Activated CD8-positive, alpha-beta T cell treated with anti-CD3 and anti-CD28 coated beads for 36 hours (primary cell): ENCODE measurements at regions not wholly inside any gene's neighbourhood (a gene's known extent, or its start where the extent isn't known, plus 50 kb on each side); places are given as distances from the start of the nearest gene placed in this dataset.
A peak's percentile ranks its signal among the peaks of the same experiment; 100 is the strongest.

Source experiments
- ATAC-seq: fragments of 200-7000 bp; cut with Tn5 transposase; one replicate; pipeline ENCODE4 v1.10.0; 2021; ENCODE audit warnings: mild to moderate bottlenecking, moderate library complexity
- CTCF ChIA-PET: fragments of 350-600 bp; sonication (Branson Sonifier 250); formaldehyde crosslinking; loops from one replicate; lab custom pipeline; 2021; ENCODE audit warnings: antibody characterized with exemption; lab: Charles Lee
- POLR2A ChIA-PET: fragments of 350-600 bp; sonication (Branson Sonifier 250); formaldehyde crosslinking; loops from one replicate; lab custom pipeline; 2021; ENCODE audit warnings: antibody characterized with exemption; lab: Charles Lee
- DNase-seq: peaks from one replicate; pipeline ENCODE4 v3.0.0-alpha.2; 2020
- H3K27ac Mint-ChIP-seq: one replicate; pipeline ENCODE4 v1.8.0; 2021; ENCODE audit warnings: mild to moderate bottlenecking, mixed read lengths
- H3K27me3 Mint-ChIP-seq: one replicate; pipeline ENCODE4 v1.8.0; 2021; ENCODE audit warnings: mixed read lengths
- H3K36me3 Mint-ChIP-seq: one replicate; pipeline ENCODE4 v1.8.0; 2021; ENCODE audit warnings: low read depth, mixed read lengths
- H3K4me1 Mint-ChIP-seq: one replicate; pipeline ENCODE4 v1.8.0; 2021; ENCODE audit warnings: low read depth, mixed read lengths
- H3K4me3 Mint-ChIP-seq: one replicate; pipeline ENCODE4 v1.8.0; 2021; ENCODE audit warnings: mild to moderate bottlenecking, moderate library complexity, mixed read lengths
- H3K9me3 Mint-ChIP-seq: one replicate; pipeline ENCODE4 v1.8.0; 2021; ENCODE audit warnings: mixed read lengths
- CTCF ChIP-seq: fragments of 200-600 bp; IDR thresholded peaks from one replicate; pipeline ENCODE4 v1.8.0; 2022; ENCODE audit warnings: antibody characterized with exemption, mild to moderate bottlenecking
- intact Hi-C: fragments of 100-400 bp; cut with micrococcal nuclease; formaldehyde crosslinking; loops from one replicate; pipeline ENCODE4 v1.10.0; 2022

- ATAC-seq, result no peak
- Mint-ChIP-seq H3K27ac (no peak overlapping the region), H3K27me3 (peaks cover 24% of the 10 kb centered on the region), H3K9me3 (no peaks in the 10 kb centered on the region), H3K4me1 (peaks cover 3% of the 10 kb centered on the region), H3K36me3 (no peaks in the 10 kb centered on the region), H3K4me3 (no peak overlapping the region)
- intact Hi-C loops, result no loop called here
- DNase-seq, result no peak
- ChIA-PET CTCF (interaction anchor here (0.8 to 1.8 kb wide), 2 partner anchors 12 to 261 kb away, joined by 3 to 6 read pairs; no protein-coding TSS in a partner anchor), POLR2A (no interaction called here)
- no peak for TF ChIP-seq CTCF
Observed at GRCh38 chr3:128561504-128561903, 68.5 kb upstream of the GATA2 start.

GRCh38 chr3:128560768-128561167 is 67.8 kb upstream of the GATA2 start:
- Mint-ChIP-seq H3K36me3 (no peaks in the 10 kb centered on the region), H3K4me1 (peaks cover 3% of the 10 kb centered on the region), H3K9me3 (no peaks in the 10 kb centered on the region), H3K27me3 (peaks cover 26% of the 10 kb centered on the region), H3K27ac (no peak overlapping the region), H3K4me3 (no peak overlapping the region)
- intact Hi-C loops, result no loop called here
- no peak for TF ChIP-seq CTCF
- DNase-seq, result no peak
- ChIA-PET POLR2A (no interaction called here), CTCF (interaction anchor here (0.8 to 1.8 kb wide), 2 partner anchors 12 to 260 kb away, joined by 3 to 6 read pairs; no protein-coding TSS in a partner anchor)
- no peak for ATAC-seq

- Mint-ChIP-seq H3K4me1 (peaks cover 3% of the 10 kb centered on the region), H3K27ac (no peak overlapping the region), H3K9me3 (no peaks in the 10 kb centered on the region), H3K36me3 (no peaks in the 10 kb centered on the region), H3K27me3 (peaks cover 31% of the 10 kb centered on the region), H3K4me3 (no peak overlapping the region)
- DNase-seq (peak; percentile 43), ATAC-seq (peak; percentile 39)
- intact Hi-C loops, result no loop called here
- TF ChIP-seq CTCF, result no peak
- ChIA-PET POLR2A (no interaction called here), CTCF (no interaction called here)
Observed at GRCh38 chr3:128559486-128560225, 66.7 kb upstream of the GATA2 start.

GRCh38 chr3:128557531-128558280 is 64.7 kb upstream of the GATA2 start:
- no peaks in the 10 kb centered on the region for H3K36me3 Mint-ChIP-seq
- ATAC-seq (no peak), DNase-seq (no peak)
- no peak overlapping the region for H3K27ac Mint-ChIP-seq
- H3K27me3 Mint-ChIP-seq, result peaks cover 46% of the 10 kb centered on the region
- TF ChIP-seq CTCF, result no peak
- H3K9me3 Mint-ChIP-seq, result no peaks in the 10 kb centered on the region
- CTCF ChIA-PET, result interaction anchor here (0.7 to 1.8 kb wide), 4 partner anchors 10 to 131 kb away, joined by 3 to 5 read pairs (median 3); no protein-coding TSS in a partner anchor
- intact Hi-C loops, result no loop called here
- POLR2A ChIA-PET, result no interaction called here
- H3K4me1 Mint-ChIP-seq, result peaks cover 3% of the 10 kb centered on the region
- no peak overlapping the region for H3K4me3 Mint-ChIP-seq

- ATAC-seq (no peak), DNase-seq (no peak)
- intact Hi-C loops, result no loop called here
- Mint-ChIP-seq H3K27ac (no peak overlapping the region), H3K9me3 (no peaks in the 10 kb centered on the region), H3K4me3 (no peak overlapping the region), H3K36me3 (no peaks in the 10 kb centered on the region), H3K4me1 (peaks cover 3% of the 10 kb centered on the region), H3K27me3 (peaks cover 49% of the 10 kb centered on the region)
- POLR2A ChIA-PET, result no interaction called here
- no peak for TF ChIP-seq CTCF
- CTCF ChIA-PET, result interaction anchor here (0.7 to 1.8 kb wide), 3 partner anchors 11 to 130 kb away, joined by 3 to 5 read pairs (median 3); no protein-coding TSS in a partner anchor
Observed at GRCh38 chr3:128556907-128557306, 63.9 kb upstream of the GATA2 start.
